GM04503 (cell line): ENCODE measurements at regions not wholly inside any gene's neighbourhood (a gene's known extent, or its start where the extent isn't known, plus 50 kb on each side); places are given as distances from the start of the nearest gene placed in this dataset.

Experiments used
- DNase-seq: peaks from one replicate; pipeline ENCODE4 v3.0.0-alpha.2; 2012; ENCODE audit warnings: low read depth

GRCh38 chr20:40230486-40230885 lies 458.6 kb downstream of the MAFB start:
- no peak for DNase-seq

GRCh38 chr20:40225596-40225995 lies 463.4 kb downstream of the MAFB start:
- DNase-seq: no peak

GRCh38 chr20:40223810-40224209 lies 465.2 kb downstream of the MAFB start:
- DNase-seq: no peak

GRCh38 chr20:40218971-40219370 lies 470.1 kb downstream of the MAFB start:
- no peak for DNase-seq

DNA sequence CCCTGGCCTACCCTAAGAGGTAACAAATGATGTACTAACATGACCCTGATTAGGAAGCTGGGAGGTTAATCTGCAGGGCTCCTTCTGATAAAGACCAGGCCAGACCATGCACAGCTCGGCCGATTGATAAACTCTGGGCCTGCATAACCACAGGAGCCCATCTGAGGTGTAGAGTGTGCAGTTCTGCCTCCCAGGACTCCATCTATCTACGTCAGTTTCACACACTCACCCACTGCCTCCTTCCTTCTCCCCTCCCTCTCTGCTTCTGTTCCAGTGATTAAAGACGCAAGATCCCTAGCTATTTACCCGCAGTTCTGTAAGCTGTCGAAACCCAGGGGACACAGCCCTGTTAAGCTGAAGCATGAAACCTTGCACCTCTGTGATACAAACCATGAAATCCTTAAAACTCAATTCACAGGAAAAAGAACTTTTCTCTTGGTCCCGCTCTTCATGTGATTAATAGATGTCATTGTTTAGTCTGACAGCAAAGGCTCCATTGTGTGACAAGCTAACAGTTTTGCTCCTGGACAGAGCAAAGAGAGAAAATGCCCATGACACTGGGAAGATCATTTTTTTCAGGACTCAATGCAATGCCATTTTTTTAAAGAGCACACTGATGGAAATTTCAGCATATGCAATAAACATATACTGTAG lies 470.6 kb downstream of the MAFB start:
- DNase-seq: no peak

DNA sequence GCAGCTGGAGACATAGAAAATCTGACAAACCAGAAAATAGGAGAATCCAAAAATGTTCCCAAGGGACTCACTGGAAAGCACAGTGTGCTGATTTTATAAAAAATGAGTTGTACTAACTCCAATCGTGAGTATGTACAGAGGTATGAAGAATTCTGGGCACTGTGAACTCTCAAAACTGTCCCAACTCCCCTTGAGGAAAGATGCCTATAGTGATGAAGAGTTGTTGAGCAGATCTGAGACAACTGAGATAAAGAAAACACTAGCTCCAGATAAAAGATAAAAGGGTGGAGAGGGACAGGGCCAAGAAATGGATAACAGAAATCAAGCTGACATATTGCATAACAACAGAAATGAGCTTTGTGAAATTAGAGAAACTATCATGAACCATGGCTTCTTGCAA lies 481.4 kb downstream of the MAFB start:
- DNase-seq: no peak

DNA sequence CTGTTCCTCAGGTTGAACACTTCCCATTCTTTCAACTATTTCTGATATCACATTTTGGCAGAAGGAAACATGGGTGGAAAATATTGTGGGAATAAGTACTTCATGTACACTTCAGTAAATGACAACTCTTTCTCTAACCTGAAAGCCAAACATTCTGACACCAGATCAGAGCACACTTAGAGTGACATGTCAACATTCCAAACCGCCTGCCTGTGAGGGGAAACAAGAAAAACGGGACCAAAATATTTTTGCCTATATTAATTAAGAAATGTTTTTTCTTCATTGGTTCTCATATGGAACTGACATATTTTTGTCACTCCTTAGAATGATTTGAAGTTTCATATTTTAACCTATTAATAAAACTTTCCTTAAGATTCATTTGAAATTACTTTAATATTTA lies 483.1 kb downstream of the MAFB start:
- no peak for DNase-seq

GRCh38 chr20:40203032-40203431 lies 486.0 kb downstream of the MAFB start:
- DNase-seq: no peak

DNA sequence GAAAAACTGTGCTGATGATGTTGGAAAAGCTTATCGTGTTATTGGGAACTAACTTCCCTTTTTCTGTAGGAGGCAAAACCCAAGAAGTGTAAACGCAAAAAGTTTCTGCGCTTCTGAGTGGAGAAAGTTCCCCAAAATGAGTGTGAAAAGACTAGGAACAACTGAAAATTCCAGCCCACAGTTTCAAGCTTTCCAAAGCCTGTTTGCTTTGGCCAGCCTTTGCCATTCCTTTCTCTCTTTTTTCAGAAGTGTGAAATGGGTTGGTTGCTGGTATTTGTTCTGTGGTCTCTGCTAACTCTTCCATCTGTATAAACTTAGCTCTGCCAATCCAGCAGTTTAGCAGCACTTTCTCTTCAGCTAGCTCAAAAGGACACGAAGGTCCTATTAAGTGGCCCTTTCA lies 491.3 kb downstream of the MAFB start:
- no peak for DNase-seq

GRCh38 chr20:40196846-40197436 lies 492.1 kb downstream of the MAFB start:
- no peak for DNase-seq

- DNase-seq: no peak
Observed at GRCh38 chr20:40195742-40196141, 493.3 kb downstream of the MAFB start.

DNA sequence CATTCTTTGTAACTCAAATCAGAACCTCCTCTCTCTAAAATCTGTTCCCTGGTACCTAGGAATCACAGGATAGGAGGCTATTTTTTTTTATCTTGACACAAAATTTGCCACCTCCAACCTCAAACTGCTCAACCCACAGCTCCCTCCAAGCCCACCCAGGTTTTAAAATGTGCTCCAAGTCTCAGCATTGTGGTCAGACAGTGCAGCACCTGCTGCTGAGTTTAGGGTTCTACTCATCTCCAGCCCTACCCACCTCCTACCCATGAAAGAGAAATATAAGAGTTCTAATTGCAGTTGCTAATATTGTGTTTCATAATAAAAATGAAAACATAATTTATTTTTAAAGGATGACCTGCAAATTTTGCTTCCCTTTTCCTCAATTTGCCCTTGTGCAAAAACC lies 496.5 kb downstream of the MAFB start:
- DNase-seq: no peak

DNA sequence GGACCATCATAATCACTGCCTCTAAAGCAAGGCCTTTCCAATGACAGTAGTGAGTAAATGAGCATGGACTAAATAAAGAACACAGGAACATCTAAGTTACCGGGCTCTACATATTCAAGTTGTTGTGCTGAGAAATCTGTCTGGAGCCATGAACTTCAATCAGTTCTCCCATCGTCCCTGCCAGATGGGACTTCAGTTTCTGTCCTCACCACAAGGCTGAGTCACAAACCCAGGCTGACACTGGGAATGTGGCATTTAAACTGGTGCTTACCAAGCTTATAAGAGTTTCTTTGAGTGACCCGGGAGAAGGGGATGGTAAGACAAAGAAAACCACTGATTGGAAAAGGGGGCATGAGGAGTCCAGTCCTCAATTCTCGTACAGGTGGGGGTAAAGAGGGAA lies 497.0 kb downstream of the MAFB start:
- no peak for DNase-seq

GRCh38 chr20:40191573-40191972 lies 497.5 kb downstream of the MAFB start:
- DNase-seq: no peak

- no peak for DNase-seq
Observed at GRCh38 chr20:40189621-40190020, 499.4 kb downstream of the MAFB start.

- no peak for DNase-seq
Observed at GRCh38 chr20:40188319-40188718, 500.7 kb downstream of the MAFB start.

DNA sequence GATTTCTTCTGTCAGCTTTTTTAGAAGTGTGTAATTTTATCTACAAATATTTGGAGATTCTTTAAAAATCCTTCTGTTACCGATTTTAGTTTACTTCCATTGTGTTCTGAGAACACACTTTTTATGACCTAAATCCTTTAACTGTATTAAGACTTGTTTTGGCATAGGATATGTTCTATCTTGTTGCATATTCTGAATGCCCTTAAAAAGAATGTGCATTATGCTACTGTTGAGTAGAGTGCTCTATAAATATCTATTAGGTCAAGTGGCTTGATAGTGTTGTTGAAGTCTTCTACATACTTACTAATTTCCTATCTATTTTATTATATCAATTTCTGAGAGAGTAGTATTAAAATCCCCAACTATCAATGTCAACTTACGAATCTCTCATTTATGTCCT lies 502.2 kb downstream of the MAFB start:
- DNase-seq: no peak

DNA sequence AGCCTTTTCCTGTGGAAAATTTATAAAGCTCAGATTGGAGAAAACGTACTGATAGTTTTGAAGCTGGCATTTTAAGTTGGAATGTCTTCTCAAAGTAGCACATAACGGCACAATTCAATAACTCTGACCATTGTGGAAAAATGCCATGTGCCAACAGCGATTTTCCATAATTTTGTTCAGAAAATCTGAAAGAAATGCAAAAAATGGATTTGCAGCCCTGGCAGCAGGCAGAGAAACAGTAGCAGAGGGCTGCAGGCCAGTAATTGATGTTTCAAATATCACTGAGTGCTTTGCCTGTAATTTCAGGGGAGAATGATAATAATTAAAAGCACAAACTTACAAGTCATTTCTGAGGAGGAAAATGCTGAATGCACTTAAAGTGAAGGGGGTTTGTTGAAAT lies 507.4 kb downstream of the MAFB start:
- no peak for DNase-seq

DNA sequence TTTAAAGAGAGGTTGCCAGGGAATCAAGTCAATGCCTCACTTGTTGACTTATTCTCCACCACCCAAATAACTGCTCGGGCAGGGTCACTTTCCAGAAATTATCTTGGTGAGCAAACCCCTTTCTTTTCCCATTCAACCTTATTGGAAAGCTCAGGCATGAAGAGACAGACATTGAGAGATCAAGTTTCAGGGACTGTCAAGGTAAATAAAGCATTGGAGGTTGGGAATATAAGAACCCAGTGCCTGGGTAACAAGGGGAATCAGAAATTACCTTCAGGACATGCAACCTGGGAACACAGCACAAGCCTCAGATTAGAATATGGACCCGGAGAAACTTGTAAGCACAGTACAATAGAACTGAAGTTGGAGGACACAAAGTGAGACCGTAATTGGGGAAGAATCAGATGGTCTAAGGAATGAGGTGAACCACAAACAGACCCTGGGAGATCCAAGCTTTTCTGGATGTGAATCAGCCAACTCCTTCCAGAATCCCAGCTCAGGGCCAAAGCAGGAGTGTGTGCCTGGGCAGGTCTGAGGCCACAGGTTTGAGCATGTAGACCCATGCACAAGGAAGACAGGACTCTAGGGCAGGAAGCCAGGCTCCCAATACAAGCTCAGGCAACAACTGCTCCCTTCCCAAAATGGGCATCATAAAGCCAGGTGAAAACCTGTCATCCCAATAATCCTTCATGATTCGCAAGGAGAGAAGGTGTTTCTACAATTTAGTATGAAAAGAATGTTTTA lies 512.8 kb downstream of the MAFB start:
- DNase-seq: no peak

GRCh38 chr20:40175296-40175695 lies 513.7 kb downstream of the MAFB start:
- DNase-seq: no peak

DNA sequence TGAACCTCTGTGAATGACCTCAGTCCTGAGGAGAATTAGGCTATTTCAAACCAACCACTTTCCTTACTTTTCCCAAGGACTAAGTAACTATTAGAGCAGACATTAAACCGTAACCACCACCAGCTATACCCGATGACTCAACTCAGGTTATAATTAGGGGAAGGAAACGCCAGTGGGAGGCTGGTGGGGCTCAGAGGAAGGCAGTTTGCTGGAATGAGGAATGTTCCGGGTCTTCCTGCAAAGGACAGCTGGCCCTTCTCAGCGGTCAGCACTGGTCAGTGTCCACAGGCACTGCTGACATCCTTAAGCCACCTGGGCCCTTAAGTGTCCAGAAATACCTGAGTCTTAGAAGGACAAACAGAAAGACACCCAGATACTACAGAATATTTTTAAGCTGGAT lies 515.2 kb downstream of the MAFB start:
- no peak for DNase-seq

GRCh38 chr20:40168981-40169620 lies 519.9 kb downstream of the MAFB start:
- DNase-seq: no peak

DNA sequence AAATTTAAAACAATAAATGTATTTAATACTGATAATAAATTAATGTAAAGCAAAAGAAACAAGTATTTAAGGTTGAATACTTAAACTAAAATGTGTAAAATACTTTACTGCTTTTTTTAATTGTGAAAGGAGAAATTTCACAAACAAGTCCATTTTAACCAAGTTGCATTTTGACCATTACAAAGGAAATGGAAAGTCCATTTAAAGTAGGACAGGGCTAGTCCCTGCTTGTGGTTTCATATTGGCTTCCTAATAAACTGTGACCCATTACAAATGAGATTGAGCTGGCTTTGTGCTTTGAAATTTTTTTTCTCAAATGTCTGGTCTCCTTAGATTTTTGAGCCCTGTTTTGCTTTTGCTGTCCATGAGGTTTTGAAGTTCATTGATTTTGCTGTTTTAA lies 527.6 kb downstream of the MAFB start:
- DNase-seq: no peak
